ENCODE measurements at regions not wholly inside any gene's neighbourhood (a gene's known extent, or its start where the extent isn't known, plus 50 kb on each side); places are given as distances from the start of the nearest gene placed in this dataset.

GRCh38 chr2:23302591-23302990 is 82.4 kb upstream of the KLHL29 start:
- DNase-seq (ENCODE audit: low read depth, low spot score), result no peak

DNA sequence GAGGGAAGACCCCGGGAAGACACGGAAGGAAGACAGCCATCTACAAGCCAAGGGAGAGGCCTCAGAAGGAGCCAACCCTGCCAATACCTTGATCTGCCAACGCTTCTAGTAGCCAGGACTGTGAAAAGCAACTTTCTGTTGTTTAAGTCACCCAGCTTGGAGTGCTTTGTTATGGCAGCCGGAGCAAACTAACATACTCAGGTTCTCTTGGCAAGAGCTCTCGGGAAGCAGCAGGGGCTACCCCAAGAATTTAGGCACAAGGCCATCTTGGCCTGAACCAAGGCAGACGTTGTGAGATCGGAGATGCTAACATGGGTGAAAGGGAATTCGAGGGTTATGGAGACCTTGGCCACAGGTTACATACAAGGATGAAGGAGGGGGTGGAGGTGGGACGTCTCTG is 78.6 kb upstream of the KLHL29 start:
- no peak for DNase-seq (ENCODE audit: low read depth, low spot score)

GRCh38 chr2:23311186-23311585 is 73.8 kb upstream of the KLHL29 start:
- DNase-seq (ENCODE audit: low read depth, low spot score), result no peak

GRCh38 chr2:23312996-23313606 is 71.9 kb upstream of the KLHL29 start:
- no peak for DNase-seq (ENCODE audit: low read depth, low spot score)

- no peak for DNase-seq (ENCODE audit: low read depth, low spot score)
Observed at GRCh38 chr2:23314687-23315086, 70.3 kb upstream of the KLHL29 start.

- no peak for DNase-seq (ENCODE audit: low read depth, low spot score)
Observed at GRCh38 chr2:23320058-23320457, 64.9 kb upstream of the KLHL29 start.

DNA sequence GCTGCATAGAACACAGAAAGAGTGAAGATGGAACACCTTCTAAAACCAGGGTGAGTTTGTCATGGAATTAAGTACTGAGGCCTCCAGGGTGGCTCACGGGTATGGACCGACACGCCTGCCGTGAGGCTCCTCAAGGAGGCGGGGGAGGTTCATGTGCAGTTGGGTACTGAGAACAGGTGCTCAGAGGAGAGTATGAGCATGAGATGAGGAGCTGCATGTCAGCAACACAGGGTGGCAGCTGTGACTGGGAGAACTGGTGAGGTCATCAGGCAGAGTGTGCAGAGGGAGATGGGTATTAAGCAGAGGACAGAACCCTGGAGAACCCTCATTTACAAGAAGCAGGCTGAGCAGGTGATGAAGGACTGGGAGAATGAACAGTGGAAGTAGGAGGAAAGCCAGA is 63.2 kb upstream of the KLHL29 start:
- DNase-seq (ENCODE audit: low read depth, low spot score), result no peak

DNA sequence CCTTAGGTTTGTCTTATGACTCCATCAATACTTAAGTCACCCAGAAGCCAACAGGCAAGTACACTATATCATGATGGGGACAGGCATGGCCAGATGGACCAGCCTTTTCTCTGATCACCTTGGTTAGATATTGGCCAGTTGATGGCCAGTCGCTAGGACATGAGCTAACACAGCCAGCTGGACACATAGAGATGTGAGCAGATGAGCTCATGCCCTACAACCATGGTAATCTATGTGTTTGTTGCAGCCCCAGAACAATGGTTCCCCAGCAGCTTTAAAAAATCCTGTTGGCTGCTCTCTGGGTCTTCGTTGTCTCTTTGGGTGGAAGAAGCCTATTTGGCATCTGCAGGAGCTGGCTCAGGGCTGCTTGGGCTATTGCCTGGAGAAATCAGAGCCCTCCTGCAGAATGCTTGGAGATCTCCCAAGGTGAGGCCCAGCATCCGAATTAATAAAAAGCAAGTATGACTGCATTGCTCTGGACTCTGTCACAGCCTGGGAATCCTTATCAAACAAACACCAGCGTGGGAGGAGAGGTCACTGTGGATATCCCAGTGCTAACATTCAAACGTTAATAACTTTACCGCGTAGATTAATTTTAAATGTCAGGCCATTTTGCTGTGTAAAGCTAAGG is 62.3 kb upstream of the KLHL29 start:
- DNase-seq (ENCODE audit: low read depth, low spot score), result no peak

DNA sequence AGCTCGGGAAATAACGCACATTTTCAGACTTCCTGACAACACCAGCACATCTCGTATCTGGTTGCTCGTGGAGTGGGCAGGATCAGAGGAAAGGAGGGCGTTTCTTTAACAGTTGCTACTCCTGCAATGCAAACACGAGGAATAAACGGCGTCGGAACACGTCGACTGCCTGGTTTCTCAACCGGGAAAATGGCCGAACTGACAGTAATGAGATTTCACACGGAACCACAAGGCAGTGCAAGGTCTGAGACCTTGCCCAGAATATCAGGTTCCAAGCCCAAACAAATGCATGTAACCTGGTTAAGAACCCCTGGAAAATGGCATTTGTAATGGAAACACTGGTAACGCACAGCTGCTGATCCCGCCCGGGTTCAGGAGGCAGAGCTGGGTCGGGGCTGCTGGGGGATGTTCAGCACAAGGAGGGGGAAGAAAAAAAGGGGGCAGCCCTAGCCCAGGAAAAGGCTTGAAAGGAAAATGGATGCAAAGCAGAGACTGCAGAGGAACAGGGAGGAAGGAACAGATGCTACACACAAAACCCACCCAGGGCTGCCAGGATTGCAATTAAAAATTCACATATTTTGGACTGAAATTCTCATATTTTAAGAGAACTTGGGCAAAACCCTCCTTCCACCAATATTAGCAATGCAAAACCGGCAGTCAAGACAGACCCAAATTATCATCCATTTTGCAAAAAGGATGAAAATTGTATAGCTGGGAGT is 61.6 kb upstream of the KLHL29 start:
- DNase-seq (ENCODE audit: low read depth, low spot score), result no peak

GRCh38 chr2:23323917-23324680 is 60.9 kb upstream of the KLHL29 start:
- DNase-seq (ENCODE audit: low read depth, low spot score), result no peak

DNA sequence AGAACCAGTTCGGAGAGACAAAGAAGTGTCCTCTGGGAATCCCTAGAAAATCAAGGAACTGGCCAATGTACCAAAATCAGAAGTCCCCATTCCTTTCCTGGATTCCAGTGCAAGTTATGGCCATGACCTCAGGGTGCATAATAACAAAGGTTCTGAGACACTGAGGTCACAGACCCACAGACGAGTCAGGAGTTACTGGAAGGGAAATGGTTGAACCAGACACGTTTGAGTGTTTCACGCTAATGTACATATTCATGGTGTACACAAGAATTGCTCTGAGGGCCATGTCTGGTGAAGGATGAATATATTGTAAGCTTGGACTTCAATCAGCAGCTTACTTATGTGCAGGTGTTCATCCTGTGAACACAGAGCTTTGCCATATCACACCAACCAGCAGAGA is 58.6 kb upstream of the KLHL29 start:
- no peak for DNase-seq (ENCODE audit: low read depth, low spot score)

GRCh38 chr2:23327416-23327815 is 57.6 kb upstream of the KLHL29 start:
- no peak for DNase-seq (ENCODE audit: low read depth, low spot score)

DNA sequence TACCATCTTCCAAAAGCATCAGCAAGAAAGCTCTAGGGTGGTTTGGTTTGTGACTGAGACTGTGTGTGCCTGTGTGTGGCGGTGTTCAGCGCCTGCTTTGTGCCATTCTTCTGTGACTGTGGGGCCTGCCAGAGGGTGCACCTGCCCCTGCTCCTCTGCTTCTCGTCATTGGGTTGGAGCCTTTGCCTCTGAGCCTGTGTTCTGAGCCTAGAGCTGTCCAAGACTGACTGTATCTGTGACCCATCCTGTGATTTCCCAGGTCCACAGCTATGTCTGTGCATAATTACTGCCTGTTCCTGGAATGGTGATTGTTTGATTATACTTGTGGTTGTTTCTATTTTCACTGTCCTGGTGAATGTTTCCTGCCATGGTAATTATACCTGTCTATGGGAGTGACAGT is 57.1 kb upstream of the KLHL29 start:
- DNase-seq (ENCODE audit: low read depth, low spot score), result no peak

GRCh38 chr2:23330214-23330613 is 54.8 kb upstream of the KLHL29 start:
- no peak for DNase-seq (ENCODE audit: low read depth, low spot score)

Data from pulmonary artery endothelial cell (primary cell).